Breast epithelium (tissue), 3 donors: ENCODE measurements at regions not wholly inside any gene's neighbourhood (a gene's known extent, or its start where the extent isn't known, plus 50 kb on each side); places are given as distances from the start of the nearest gene placed in this dataset.

Experiments used
- CTCF ChIP-seq, 3 donors: fragments of 450-650 bp; IDR thresholded peaks; one replicate each; pipeline ENCODE4 v1.5.1; 2016 to 2017; ENCODE audit warnings: antibody characterized with exemption in 3 of 3, mild to moderate bottlenecking in 3 of 3, moderate library complexity in 3 of 3
- POLR2A ChIP-seq: fragments of 450-650 bp; IDR thresholded peaks from one replicate; pipeline ENCODE4 v1.6.1; 2016; ENCODE audit warnings: antibody characterized with exemption, mild to moderate bottlenecking, moderate library complexity
- POLR2AphosphoS5 ChIP-seq, 3 donors: sonication (generic); formaldehyde crosslinking; IDR thresholded peaks; one replicate each; pipeline ENCODE4 v1.6.1; 2017; ENCODE audit warnings: antibody characterized with exemption in 3 of 3

DNA sequence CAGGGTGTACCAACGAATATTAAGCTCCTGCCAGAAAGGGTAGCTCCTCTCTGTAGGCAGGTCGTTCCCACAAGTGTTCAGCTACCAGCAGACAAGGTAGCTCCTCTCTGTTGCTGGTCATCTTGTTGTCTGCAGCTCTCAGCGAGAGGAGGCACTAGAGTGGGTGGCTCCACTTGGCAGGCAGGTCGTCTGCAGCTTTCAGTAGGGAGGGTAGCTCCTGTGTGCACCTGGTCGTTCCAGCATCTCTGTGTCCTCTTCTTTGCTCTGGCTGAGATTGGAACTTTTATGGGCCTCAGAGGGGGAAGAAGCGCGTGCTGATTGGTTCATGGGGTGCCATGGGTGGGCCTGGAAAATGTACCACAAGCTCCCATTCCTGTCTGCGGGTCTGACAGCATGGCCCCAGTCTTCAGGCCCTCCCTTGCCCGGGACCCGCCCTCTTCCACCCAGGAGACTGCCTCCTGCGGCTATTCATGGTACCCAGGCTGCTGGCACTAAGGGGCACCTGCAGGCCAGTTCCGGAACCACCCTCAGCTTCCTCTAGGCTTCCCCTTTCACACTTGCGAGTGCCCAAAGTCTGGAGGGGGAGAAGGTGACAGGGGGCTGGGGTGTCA is 63.9 kb upstream of the CACNA2D1 start:
- no peak for TF ChIP-seq POLR2AphosphoS5 (IDR thresholded peaks at IDR 0.05)
- no peak for TF ChIP-seq CTCF (IDR thresholded peaks at IDR 0.05)
- TF ChIP-seq POLR2A: no peak
